IMR-90 (cell line): ENCODE measurements at regions not wholly inside any gene's neighbourhood (a gene's known extent, or its start where the extent isn't known, plus 50 kb on each side); places are given as distances from the start of the nearest gene placed in this dataset.

Experiments used
- BHLHE40 ChIP-seq: fragments of 150-350 bp; IDR thresholded peaks from 2 replicates; pipeline ENCODE4 v1.6.1; 2016; ENCODE audit warnings: mild to moderate bottlenecking, low read depth, low read length
- CHD1 ChIP-seq: IDR thresholded peaks from 2 replicates; pipeline ENCODE4 v1.6.1; 2012; ENCODE audit warnings: low read depth, low read length, improper control_type of control experiment
- CTCF ChIP-seq: conservative IDR thresholded peaks from 2 replicates; pipeline ENCODE4 v1.5.1; 2012; ENCODE audit warnings: mild to moderate bottlenecking, low read depth, low read length, improper control_type of control experiment
- FOS ChIP-seq: fragments of 150-350 bp; IDR thresholded peaks from 2 replicates; pipeline ENCODE4 v1.6.1; 2016; ENCODE audit warnings: low read depth, low read length
- MAFK ChIP-seq: IDR thresholded peaks from 2 replicates; pipeline ENCODE4 v1.6.1; 2012; ENCODE audit warnings: low read depth, low read length, improper control_type of control experiment
- MAZ ChIP-seq: IDR thresholded peaks from 2 replicates; pipeline ENCODE4 v1.6.1; 2012; ENCODE audit warnings: low read depth, mild to moderate bottlenecking, low read length, improper control_type of control experiment, moderate library complexity, borderline replicate concordance
- MXI1 ChIP-seq: IDR thresholded peaks from 2 replicates; pipeline ENCODE4 v1.6.1; 2012; ENCODE audit warnings: low read depth, mild to moderate bottlenecking, low read length, moderate library complexity, borderline replicate concordance
- NFE2L2 ChIP-seq: fragments of 150-350 bp; IDR thresholded peaks from 2 replicates; pipeline ENCODE4 v1.6.1; 2016; ENCODE audit warnings: low read depth, mild to moderate bottlenecking, low read length
- POLR2A ChIP-seq: IDR thresholded peaks from 2 replicates; pipeline ENCODE4 v1.6.1; 2012; ENCODE audit warnings: mild to moderate bottlenecking, low read depth, low read length
- RAD21 ChIP-seq: IDR thresholded peaks from 2 replicates; pipeline ENCODE4 v1.6.1; 2012; ENCODE audit warnings: low read length, improper control_type of control experiment
- RCOR1 ChIP-seq: IDR thresholded peaks from 2 replicates; pipeline ENCODE4 v1.6.1; 2012; ENCODE audit warnings: mild to moderate bottlenecking, low read length, improper control_type of control experiment; ENCODE audit not compliant: insufficient replicate concordance
- RFX5 ChIP-seq: IDR thresholded peaks from 2 replicates; pipeline ENCODE4 v1.8.0; 2012; ENCODE audit warnings: low read depth, mild to moderate bottlenecking, low read length, moderate library complexity

- TF ChIP-seq CHD1 (no peak), CTCF (no peak), NFE2L2 (no peak), MXI1 (no peak), MAZ (no peak), RFX5 (no peak), POLR2A (no peak), BHLHE40 (no peak), FOS (no peak), RCOR1 (no peak), RAD21 (no peak), MAFK (no peak)
Measured at GRCh38 chr5:12624776-12625560, 720.7 kb upstream of the CTNND2 start.
